ENCODE measurements at regions not wholly inside any gene's neighbourhood (a gene's known extent, or its start where the extent isn't known, plus 50 kb on each side); places are given as distances from the start of the nearest gene placed in this dataset.
"Not testable (repeated sequence)": the region's sequence is repeated elsewhere in the genome, so short reads cannot be mapped to it uniquely, and the experiment has no call there.

- DNase-seq: not testable (repeated sequence)
These were observed 428.1 kb upstream of the B3GAT1 start for GRCh38 chr11:134840165-134840564.

- DNase-seq: no peak
These were observed 426.7 kb upstream of the B3GAT1 start for GRCh38 chr11:134838708-134839107.

- DNase-seq: no peak
These were observed 425.8 kb upstream of the B3GAT1 start for GRCh38 chr11:134837887-134838232.

- DNase-seq: no peak
These were observed 425.3 kb upstream of the B3GAT1 start for GRCh38 chr11:134837166-134837886.

GRCh38 chr11:134836561-134836960 is 424.5 kb upstream of the B3GAT1 start:
- no peak for DNase-seq

- no peak for DNase-seq
These were observed 423.5 kb upstream of the B3GAT1 start for GRCh38 chr11:134835561-134835960.

GRCh38 chr11:134830312-134830711 is 418.3 kb upstream of the B3GAT1 start:
- DNase-seq: no peak

GRCh38 chr11:134823970-134824369 is 411.9 kb upstream of the B3GAT1 start:
- DNase-seq: no peak

GRCh38 chr11:134822897-134823296 is 410.9 kb upstream of the B3GAT1 start:
- no peak for DNase-seq

GRCh38 chr11:134821422-134821821 is 409.4 kb upstream of the B3GAT1 start:
- DNase-seq: no peak

GRCh38 chr11:134819041-134819440 is 407.0 kb upstream of the B3GAT1 start:
- DNase-seq: no peak

GRCh38 chr11:134818516-134818915 is 406.5 kb upstream of the B3GAT1 start:
- DNase-seq: no peak

- DNase-seq: no peak
These were observed 403.4 kb upstream of the B3GAT1 start for GRCh38 chr11:134815404-134815803.

- DNase-seq: no peak
These were observed 396.0 kb upstream of the B3GAT1 start for GRCh38 chr11:134807997-134808396.

GRCh38 chr11:134802598-134802997 is 390.6 kb upstream of the B3GAT1 start:
- no peak for DNase-seq

GRCh38 chr11:134802116-134802515 is 390.1 kb upstream of the B3GAT1 start:
- no peak for DNase-seq

GRCh38 chr11:134801570-134801969 is 389.5 kb upstream of the B3GAT1 start:
- no peak for DNase-seq

GRCh38 chr11:134800826-134801225 is 388.8 kb upstream of the B3GAT1 start:
- no peak for DNase-seq

- DNase-seq: no peak
These were observed 388.1 kb upstream of the B3GAT1 start for GRCh38 chr11:134800130-134800529.

GRCh38 chr11:134799386-134799785 is 387.3 kb upstream of the B3GAT1 start:
- DNase-seq: no peak

- DNase-seq: no peak
These were observed 385.5 kb upstream of the B3GAT1 start for GRCh38 chr11:134797411-134798089.

- no peak for DNase-seq
These were observed 383.0 kb upstream of the B3GAT1 start for GRCh38 chr11:134795017-134795416.

GRCh38 chr11:134794192-134794591 is 382.1 kb upstream of the B3GAT1 start:
- DNase-seq: no peak

GRCh38 chr11:134792677-134793076 is 380.6 kb upstream of the B3GAT1 start:
- no peak for DNase-seq

GRCh38 chr11:134792044-134792443 is 380.0 kb upstream of the B3GAT1 start:
- DNase-seq: no peak

All from NCI-H524 treated with DMSO at 0.1 percent for 48 hours (cell line).